ENCODE measurements at regions not wholly inside any gene's neighbourhood (a gene's known extent, or its start where the extent isn't known, plus 50 kb on each side); places are given as distances from the start of the nearest gene placed in this dataset.

DNA sequence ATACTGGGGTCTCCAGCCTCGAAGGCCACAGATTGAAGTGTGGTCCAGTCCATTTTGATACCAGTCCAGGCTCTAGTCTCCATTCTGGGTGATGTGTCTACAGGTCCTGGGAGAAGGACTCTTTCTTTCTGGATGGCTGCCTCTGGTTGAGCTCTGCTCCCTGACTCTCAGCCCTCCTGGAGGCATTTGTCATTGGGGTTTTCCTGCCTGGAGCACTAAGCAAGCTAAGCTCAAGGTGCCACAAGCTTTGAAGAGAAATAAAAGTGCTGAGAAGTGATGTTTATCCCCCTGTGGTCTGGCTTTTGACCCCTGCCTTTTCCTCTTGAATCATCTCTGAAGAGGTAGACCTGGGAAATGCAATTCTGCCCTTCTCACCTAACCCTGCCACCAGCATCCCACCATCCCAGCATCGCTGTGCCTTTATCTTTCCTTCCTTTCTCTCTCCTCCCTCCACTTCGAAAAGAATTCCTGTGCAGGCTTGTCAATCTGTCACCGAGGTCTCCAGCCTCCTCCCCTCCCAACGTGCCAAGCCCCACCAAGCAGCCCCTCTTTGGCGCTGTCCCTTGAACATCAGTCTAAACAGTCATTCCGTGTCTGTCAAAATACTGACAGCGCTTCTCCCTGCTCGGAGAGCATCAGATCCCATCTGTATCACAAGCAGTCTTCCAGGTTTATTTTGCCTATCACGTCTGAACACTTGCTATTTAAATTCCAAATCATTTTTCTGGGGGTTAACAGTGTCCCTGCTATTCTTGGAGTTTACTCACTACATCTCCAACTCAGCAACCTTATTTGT lies 334.6 kb upstream of the SLC14A2 start:
- intact Hi-C loops (cut with micrococcal nuclease): no loop called here
- no peak for TF ChIP-seq ELF1 (IDR thresholded peaks at IDR 0.05; ENCODE audit: borderline replicate concordance, low read depth)
- TF ChIP-seq POLR2AphosphoS5 (IDR thresholded peaks at IDR 0.05; ENCODE audit: low read depth, low read length): no peak
- TF ChIP-seq, protein P1, sequence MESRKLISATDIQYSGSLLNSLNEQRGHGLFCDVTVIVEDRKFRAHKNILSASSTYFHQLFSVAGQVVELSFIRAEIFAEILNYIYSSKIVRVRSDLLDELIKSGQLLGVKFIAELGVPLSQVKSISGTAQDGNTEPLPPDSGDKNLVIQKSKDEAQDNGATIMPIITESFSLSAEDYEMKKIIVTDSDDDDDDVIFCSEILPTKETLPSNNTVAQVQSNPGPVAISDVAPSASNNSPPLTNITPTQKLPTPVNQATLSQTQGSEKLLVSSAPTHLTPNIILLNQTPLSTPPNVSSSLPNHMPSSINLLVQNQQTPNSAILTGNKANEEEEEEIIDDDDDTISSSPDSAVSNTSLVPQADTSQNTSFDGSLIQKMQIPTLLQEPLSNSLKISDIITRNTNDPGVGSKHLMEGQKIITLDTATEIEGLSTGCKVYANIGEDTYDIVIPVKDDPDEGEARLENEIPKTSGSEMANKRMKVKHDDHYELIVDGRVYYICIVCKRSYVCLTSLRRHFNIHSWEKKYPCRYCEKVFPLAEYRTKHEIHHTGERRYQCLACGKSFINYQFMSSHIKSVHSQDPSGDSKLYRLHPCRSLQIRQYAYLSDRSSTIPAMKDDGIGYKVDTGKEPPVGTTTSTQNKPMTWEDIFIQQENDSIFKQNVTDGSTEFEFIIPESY (IDR thresholded peaks at IDR 0.05; ENCODE audit: extremely low read depth, insufficient replicate concordance, low read length): no peak
- TF ChIP-seq SRF (IDR thresholded peaks at IDR 0.05; ENCODE audit: low read depth): no peak
- TF ChIP-seq ZNF274 (IDR thresholded peaks at IDR 0.05; ENCODE audit: low read depth, low read length): no peak
- no peak for TF ChIP-seq POLR2A (IDR thresholded peaks at IDR 0.05; ENCODE audit: borderline replicate concordance, extremely low read depth, insufficient read depth, insufficient read length)
- TF ChIP-seq TCF7L2 (IDR thresholded peaks at IDR 0.05; ENCODE audit: borderline replicate concordance, extremely low read depth, insufficient read depth, insufficient read length): no peak
- no peak for TF ChIP-seq RAD21 (IDR thresholded peaks at IDR 0.05; ENCODE audit: low read depth)
- TF ChIP-seq ATF3 (IDR thresholded peaks at IDR 0.05): no peak
- TF ChIP-seq, protein P2, sequence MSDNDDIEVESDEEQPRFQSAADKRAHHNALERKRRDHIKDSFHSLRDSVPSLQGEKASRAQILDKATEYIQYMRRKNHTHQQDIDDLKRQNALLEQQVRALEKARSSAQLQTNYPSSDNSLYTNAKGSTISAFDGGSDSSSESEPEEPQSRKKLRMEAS (IDR thresholded peaks at IDR 0.05): no peak
- no peak overlapping the region for H3K9ac ChIP-seq (ENCODE audit: low read length)
- no peaks in the 10 kb centered on the region; a peak in 1 of 4 replicates for H3K9me3 ChIP-seq (ENCODE audit: control insufficient read depth in 1 of 2, insufficient read depth in 1 of 2, low read depth in 1 of 2, low read length in 2 of 2)
- no peaks in the 10 kb centered on the region for H3K9me2 ChIP-seq (ENCODE audit: insufficient read depth)
- H3K36me3 ChIP-seq (ENCODE audit: control insufficient read depth in 1 of 2, insufficient read depth in 2 of 2, low read length in 2 of 2): no peaks in the 10 kb centered on the region
- ChIA-PET CTCF (no interaction called here), RAD21 (ENCODE audit: low non-redundant PET in 1 of 2, low total read pairs in 2 of 2, uncharacterized antibody in 2 of 2, unreplicated experiment in 2 of 2) (no interaction called here), POLR2A (no interaction called here)
- no peak overlapping the region for H3K4me2 ChIP-seq (ENCODE audit: low read length)
- H3K4me1 ChIP-seq (ENCODE audit: control insufficient read depth in 1 of 2, insufficient read depth in 2 of 2, low read length in 2 of 2): no peaks in the 10 kb centered on the region
- H2AFZ ChIP-seq (ENCODE audit: low read depth, low read length, poor library complexity, severe bottlenecking): no peak overlapping the region
- H3K27ac ChIP-seq (ENCODE audit: low read depth, low read length): no peak overlapping the region
- DNase-seq (ENCODE audit: low read depth, low spot score) (no peak), ATAC-seq (no peak)
- BruUV-seq (replicated peaks): no TSS peak
- H3K4me3 ChIP-seq (replicated peaks in 1 of 2; ENCODE audit: low read depth in 1 of 2, low read length in 2 of 2): no peak overlapping the region
- H3K79me2 ChIP-seq (ENCODE audit: insufficient read depth, low read length): no peaks in the 10 kb centered on the region
- H3K27me3 ChIP-seq (ENCODE audit: insufficient read depth, low read length): no peaks in the 10 kb centered on the region
- no peaks in the 10 kb centered on the region for H4K20me1 ChIP-seq (ENCODE audit: insufficient read depth)
